Anterior cingulate cortex (tissue), 58 donors: ENCODE measurements at regions not wholly inside any gene's neighbourhood (a gene's known extent, or its start where the extent isn't known, plus 50 kb on each side); places are given as distances from the start of the nearest gene placed in this dataset.
"Not testable (repeated sequence)": the region's sequence is repeated elsewhere in the genome, so short reads cannot be mapped to it uniquely, and the experiment has no call there.

Experiments
- DNase-seq, 58 donors: peaks; one replicate each; lab custom pipeline; 2025; lab: John Stamatoyannopoulos, UW

GRCh38 chr13:58949646-58950045 is 1214.1 kb downstream of the DIAPH3 start:
- DNase-seq, result no peak

- no peak for DNase-seq
Measured at GRCh38 chr13:58950911-58951310, 1212.8 kb downstream of the DIAPH3 start.

GRCh38 chr13:58953638-58954037 is 1210.1 kb downstream of the DIAPH3 start:
- DNase-seq, result no peak

DNA sequence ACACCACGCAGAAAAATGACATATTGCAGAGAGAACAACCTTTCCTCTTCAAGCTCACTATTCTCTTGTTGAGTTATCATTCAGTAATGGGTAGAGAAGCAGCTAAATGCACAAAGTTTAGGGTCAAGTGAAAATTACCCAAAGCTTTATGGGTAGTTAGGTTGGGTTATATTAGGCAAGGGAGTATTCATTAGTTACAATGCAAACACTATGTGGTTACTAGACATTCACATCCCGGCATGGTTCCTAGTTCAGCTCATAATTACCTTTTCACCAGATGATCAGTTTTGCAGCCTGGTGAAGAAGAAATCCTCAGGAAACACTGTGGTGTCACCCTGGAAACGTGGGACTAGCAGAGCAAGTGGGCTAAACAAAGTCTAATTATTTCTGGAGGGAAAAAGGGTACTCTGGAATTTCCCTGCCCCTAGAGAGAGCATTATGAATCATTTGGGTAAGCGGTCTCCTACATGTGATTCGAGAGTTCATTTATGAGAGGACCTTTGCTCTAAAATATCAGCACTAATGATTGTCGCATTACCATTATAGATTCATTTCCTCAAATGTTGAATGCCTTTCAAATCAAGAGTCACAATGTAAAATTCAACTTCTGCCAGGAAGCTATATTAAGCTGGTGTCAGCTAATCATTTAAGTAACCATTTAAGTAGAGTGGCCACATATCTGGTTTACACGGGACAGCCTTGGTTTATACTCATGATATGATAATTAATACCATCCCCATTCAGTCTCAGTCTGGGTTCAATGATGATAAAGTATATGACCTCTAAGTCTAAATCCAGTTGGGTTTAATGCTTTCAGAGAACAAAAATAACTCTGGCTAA is 1208.0 kb downstream of the DIAPH3 start:
- DNase-seq, result no peak

GRCh38 chr13:58958097-58958496 is 1205.6 kb downstream of the DIAPH3 start:
- DNase-seq, result not testable (repeated sequence)

DNA sequence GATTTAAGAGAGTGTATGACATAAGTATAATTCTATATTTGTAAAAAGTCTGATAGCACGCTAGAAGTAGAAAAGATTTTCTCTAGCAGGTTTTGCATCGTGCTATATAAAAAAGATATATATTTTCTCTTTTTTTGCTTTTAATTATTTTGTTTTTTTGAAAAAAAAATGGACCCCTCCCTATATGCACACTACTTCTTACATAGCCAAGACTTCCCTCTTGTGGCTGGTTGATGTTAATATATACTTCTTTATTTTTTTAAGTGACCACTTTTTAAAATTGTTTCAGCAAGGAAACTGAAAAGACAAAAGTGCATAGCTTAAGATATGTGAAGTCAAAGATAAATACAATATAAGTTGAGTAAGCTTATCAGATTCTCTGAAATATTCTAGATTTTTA is 1202.8 kb downstream of the DIAPH3 start:
- no peak for DNase-seq

- no peak for DNase-seq
Measured at GRCh38 chr13:58963321-58963720, 1200.4 kb downstream of the DIAPH3 start.

GRCh38 chr13:58964048-58964447 is 1199.7 kb downstream of the DIAPH3 start:
- no peak for DNase-seq

DNA sequence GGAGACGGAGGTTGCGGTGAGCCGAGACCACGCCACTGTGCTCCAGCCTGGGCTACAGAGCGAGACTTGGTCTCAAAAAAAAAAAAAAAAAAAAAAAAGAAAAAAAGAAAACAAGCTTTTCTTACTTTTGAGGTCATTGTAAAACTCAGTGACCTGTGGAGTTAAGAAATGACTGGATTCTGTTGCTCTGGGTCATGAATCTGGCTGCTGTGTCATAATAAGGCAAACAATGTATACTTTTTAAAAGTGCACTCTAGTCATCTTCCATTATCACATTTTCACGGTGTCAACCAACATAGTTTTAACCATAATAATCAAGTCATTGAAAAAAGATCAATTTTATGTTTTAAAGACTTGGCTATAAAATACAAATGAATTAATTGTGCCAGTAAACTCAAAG is 1186.6 kb downstream of the DIAPH3 start:
- no peak for DNase-seq

- DNase-seq, result no peak
Measured at GRCh38 chr13:58978331-58978730, 1185.4 kb downstream of the DIAPH3 start.

DNA sequence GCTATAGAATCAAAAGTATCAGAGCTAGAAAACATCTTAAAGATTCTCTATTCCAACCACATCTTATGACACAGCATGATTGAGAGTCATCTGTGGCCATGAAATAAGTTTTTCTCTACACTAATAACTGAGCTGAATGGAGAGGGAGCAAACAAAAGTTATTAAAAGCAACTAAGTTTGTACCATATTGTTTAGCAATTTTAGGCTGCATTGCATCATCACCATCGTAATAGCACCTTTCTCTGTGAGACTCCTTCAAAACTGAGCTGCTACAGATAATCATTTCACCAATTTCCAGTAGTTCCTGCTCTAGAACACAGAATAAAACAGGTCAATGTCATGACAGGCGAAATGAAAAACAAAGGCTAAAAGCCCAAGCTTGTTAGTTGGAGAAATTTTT is 1183.9 kb downstream of the DIAPH3 start:
- DNase-seq, result no peak

GRCh38 chr13:58985845-58986244 is 1177.9 kb downstream of the DIAPH3 start:
- DNase-seq, result no peak

DNA sequence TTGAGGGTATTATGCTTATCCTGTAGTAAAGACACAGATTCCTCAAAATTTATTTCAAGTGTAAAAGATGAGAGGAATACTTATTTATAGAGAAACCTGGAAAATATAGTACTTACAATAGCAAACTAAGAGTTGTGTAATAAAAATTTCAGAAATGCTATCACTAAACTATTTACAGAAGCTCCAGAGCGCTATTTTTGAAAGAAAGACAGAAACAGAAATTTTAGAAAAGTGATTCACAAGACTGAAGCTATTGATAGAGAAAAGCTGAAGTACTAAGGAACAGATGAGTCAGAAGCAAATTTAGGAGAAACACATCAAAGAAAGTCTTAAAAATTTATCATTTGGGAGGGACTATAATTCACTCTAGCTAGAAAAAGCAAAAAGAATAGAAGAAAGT is 1174.2 kb downstream of the DIAPH3 start:
- no peak for DNase-seq

GRCh38 chr13:58991826-58992477 is 1171.8 kb downstream of the DIAPH3 start:
- no peak for DNase-seq

GRCh38 chr13:58992478-58993042 is 1171.2 kb downstream of the DIAPH3 start:
- no peak for DNase-seq

- DNase-seq, result no peak
Measured at GRCh38 chr13:58994077-58994476, 1169.7 kb downstream of the DIAPH3 start.

- DNase-seq, result no peak
Measured at GRCh38 chr13:58994777-58995176, 1169.0 kb downstream of the DIAPH3 start.

DNA sequence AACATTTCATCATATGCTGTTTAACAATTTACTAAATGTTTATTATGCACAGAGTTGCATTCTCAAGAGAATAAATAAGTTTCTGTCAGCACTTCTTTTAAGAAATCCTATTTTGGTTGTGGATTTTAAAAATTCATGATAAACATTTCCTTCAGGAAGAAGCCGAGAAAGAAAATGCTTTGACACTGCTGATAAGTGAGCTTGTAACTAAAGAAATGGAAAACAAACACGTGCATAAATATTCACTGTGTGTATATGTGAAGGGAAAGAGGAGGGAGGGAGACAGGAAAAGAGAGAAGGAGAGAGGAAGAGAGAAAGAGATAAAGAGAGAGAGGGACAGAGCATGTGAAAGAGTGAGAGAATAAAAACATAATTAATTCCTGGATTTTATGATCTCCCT is 1165.0 kb downstream of the DIAPH3 start:
- DNase-seq, result no peak

DNA sequence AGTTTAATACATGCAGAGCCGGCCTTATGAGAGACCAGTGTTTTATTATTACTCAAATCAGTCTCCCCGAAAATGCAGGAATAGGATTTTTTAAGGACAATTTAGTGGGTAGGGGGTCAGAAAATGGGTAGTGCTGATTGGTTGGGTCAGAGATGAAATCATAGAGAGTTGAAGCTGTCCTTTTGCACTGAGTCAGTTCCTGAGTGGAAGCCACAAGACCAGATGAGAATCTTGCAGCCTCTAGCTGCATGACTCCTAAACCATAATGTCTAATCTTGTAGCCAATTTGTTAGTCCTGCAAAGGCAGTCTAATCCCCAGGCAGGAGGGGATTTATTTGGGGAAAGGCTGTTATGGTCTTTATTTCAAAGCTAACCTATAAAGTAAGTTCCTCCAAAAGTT is 1163.9 kb downstream of the DIAPH3 start:
- no peak for DNase-seq

GRCh38 chr13:59000770-59001169 is 1163.0 kb downstream of the DIAPH3 start:
- DNase-seq, result no peak

- no peak for DNase-seq
Measured at GRCh38 chr13:59012731-59013130, 1151.0 kb downstream of the DIAPH3 start.

DNA sequence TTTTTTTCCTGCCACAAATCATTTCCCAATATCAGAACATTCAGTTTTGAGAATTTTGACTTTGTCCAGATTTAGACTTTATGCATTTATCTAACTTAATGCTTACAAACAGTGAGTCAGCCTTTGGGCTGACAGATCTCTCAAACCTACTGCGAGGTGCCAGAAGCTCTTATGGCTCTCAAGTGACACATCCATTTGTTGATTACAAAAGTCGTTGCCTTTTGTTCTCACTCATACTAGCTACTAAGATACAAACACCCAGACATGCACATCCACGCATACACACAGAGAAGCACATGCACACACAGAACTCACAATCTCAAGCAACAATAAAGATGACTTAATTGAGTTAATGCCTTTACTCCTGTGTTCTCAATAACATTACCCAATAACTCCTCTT is 1147.5 kb downstream of the DIAPH3 start:
- DNase-seq, result no peak
